AG04449 (cell line): ENCODE measurements at regions not wholly inside any gene's neighbourhood (a gene's known extent, or its start where the extent isn't known, plus 50 kb on each side); places are given as distances from the start of the nearest gene placed in this dataset.

ENCODE experiments used
- CTCF ChIA-PET: fragments of 350-600 bp; formaldehyde crosslinking; extraction: SDS; loops from one replicate; lab custom pipeline; 2021; ENCODE audit warnings: antibody characterized with exemption; lab: Yijun Ruan, JAX
- POLR2A ChIA-PET: fragments of 400-600, 350-600 bp; formaldehyde crosslinking; extraction: SDS; loops from one replicate; lab custom pipeline; 2020; ENCODE audit warnings: antibody characterized with exemption, inconsistent platforms; lab: Yijun Ruan, JAX
- DNase-seq: peaks from one replicate; pipeline ENCODE4 v3.0.0-alpha.2; 2010; ENCODE audit warnings: low read depth, low spot score
- H3K4me3 ChIP-seq: 2 replicates; pipeline ENCODE4 v1.5.1; 2011; ENCODE audit warnings: low read depth, mild to moderate bottlenecking, control low read depth, low read length
- CTCF ChIP-seq: IDR thresholded peaks from one replicate; pipeline ENCODE4 v1.5.1; 2011; ENCODE audit warnings: mild to moderate bottlenecking, moderate library complexity, low read length, control low read depth, inconsistent platforms; ENCODE audit not compliant: insufficient read depth; ENCODE audit errors: missing control alignments

- DNase-seq, result peak; percentile 21
- no peak overlapping the region for H3K4me3 ChIP-seq
- ChIA-PET CTCF (no interaction called here), POLR2A (no interaction called here)
- no peak for TF ChIP-seq CTCF
Measured at GRCh38 chr2:146004462-146004861, 1484.5 kb upstream of the ZEB2 start.

GRCh38 chr2:146003337-146003736, 1483.4 kb upstream of the ZEB2 start:
- DNase-seq, result no peak
- POLR2A ChIA-PET, result no interaction called here
- H3K4me3 ChIP-seq, result no peak overlapping the region
- no peak for TF ChIP-seq CTCF
- CTCF ChIA-PET, result no interaction called here

- ChIA-PET POLR2A (no interaction called here), CTCF (no interaction called here)
- no peak for DNase-seq
- H3K4me3 ChIP-seq, result no peak overlapping the region
- TF ChIP-seq CTCF, result no peak
Measured at GRCh38 chr2:145994910-145995309, 1475.0 kb upstream of the ZEB2 start.

GRCh38 chr2:145992572-145992971, 1472.7 kb upstream of the ZEB2 start:
- no peak for DNase-seq
- TF ChIP-seq CTCF, result no peak
- H3K4me3 ChIP-seq, result no peak overlapping the region
- ChIA-PET CTCF (no interaction called here), POLR2A (no interaction called here)

GRCh38 chr2:145987793-145988192, 1467.9 kb upstream of the ZEB2 start:
- no peak overlapping the region for H3K4me3 ChIP-seq
- CTCF ChIA-PET, result no interaction called here
- TF ChIP-seq CTCF, result no peak
- no peak for DNase-seq
- POLR2A ChIA-PET, result no interaction called here

- DNase-seq, result no peak
- POLR2A ChIA-PET, result no interaction called here
- no peak overlapping the region for H3K4me3 ChIP-seq
- no peak for TF ChIP-seq CTCF
- CTCF ChIA-PET, result no interaction called here
Measured at GRCh38 chr2:145985517-145985916, 1465.6 kb upstream of the ZEB2 start.
